HepG2 (cell line): ENCODE measurements at regions not wholly inside any gene's neighbourhood (a gene's known extent, or its start where the extent isn't known, plus 50 kb on each side); places are given as distances from the start of the nearest gene placed in this dataset.

Experiments used
- BCLAF1 ChIP-seq: fragments of 450-650 bp; IDR thresholded peaks from 2 replicates; pipeline ENCODE4 v1.6.1; 2017; ENCODE audit warnings: mild to moderate bottlenecking
- CBX2 ChIP-seq, 2 experiments: fragments of 200-600 bp in 1 of 2; sonication (generic); formaldehyde crosslinking in 1 of 2; IDR thresholded peaks; 2 replicates each; pipeline versions ENCODE4 v1.7.0 to v1.8.1; 2018 to 2022; ENCODE audit warnings: low read depth in 2 of 2, low read length in 1 of 2, mild to moderate bottlenecking in 1 of 2, missing genetic modification reagents in 1 of 2
- FOSL2 ChIP-seq: sonication (generic); formaldehyde crosslinking; IDR thresholded peaks from 2 replicates; pipeline ENCODE4 v1.4.0; 2020; ENCODE audit warnings: missing genetic modification reagents
- MEF2D ChIP-seq: sonication (generic); formaldehyde crosslinking; IDR thresholded peaks from 2 replicates; pipeline ENCODE4 v1.5.1; 2020; ENCODE audit warnings: mild to moderate bottlenecking, missing genetic modification reagents
- PHF8 ChIP-seq: sonication (generic); formaldehyde crosslinking; IDR thresholded peaks from 2 replicates; pipeline ENCODE4 v1.5.0; 2020; ENCODE audit warnings: missing genetic modification reagents

GRCh38 chr7:49497471-49497870 lies 276.0 kb upstream of the VWC2 start:
- TF ChIP-seq BCLAF1, result no peak
- TF ChIP-seq PHF8 (CRISPR knock-in tag), result no peak
- no peak for TF ChIP-seq MEF2D
- TF ChIP-seq CBX2 (IDR thresholded peaks at IDR 0.05; ENCODE audit: low read depth, low read length), result no peak
- no peak for TF ChIP-seq CBX2 (CRISPR knock-in tag; IDR thresholded peaks at IDR 0.05; ENCODE audit: low read depth)
- TF ChIP-seq FOSL2, result no peak
